Activated T-cell treated with anti-CD3 and anti-CD28 coated beads, Interleukin-2, amount 50 U/mL, for 1 hour (primary cell): ENCODE measurements at regions not wholly inside any gene's neighbourhood (a gene's known extent, or its start where the extent isn't known, plus 50 kb on each side); places are given as distances from the start of the nearest gene placed in this dataset.
"Not testable (repeated sequence)": the region's sequence is repeated elsewhere in the genome, so short reads cannot be mapped to it uniquely, and the experiment has no call there.

ENCODE experiments used
- DNase-seq: peaks from one replicate; pipeline ENCODE4 v3.0.0-alpha.2; 2020

GRCh38 chr9:66771504-66771903 lies 129.0 kb upstream of the ZNF658 start:
- not testable (repeated sequence) for DNase-seq

GRCh38 chr9:66774618-66775017 lies 125.9 kb upstream of the ZNF658 start:
- DNase-seq: not testable (repeated sequence)

- DNase-seq: not testable (repeated sequence)
Measured at GRCh38 chr9:66779944-66780661, 120.4 kb upstream of the ZNF658 start.

GRCh38 chr9:66781240-66781639 lies 119.3 kb upstream of the ZNF658 start:
- DNase-seq: not testable (repeated sequence)

- DNase-seq: not testable (repeated sequence)
Measured at GRCh38 chr9:66782010-66782409, 118.5 kb upstream of the ZNF658 start.

GRCh38 chr9:66785603-66786002 lies 114.9 kb upstream of the ZNF658 start:
- DNase-seq: not testable (repeated sequence)

- DNase-seq: not testable (repeated sequence)
Measured at GRCh38 chr9:66791092-66791750, 109.3 kb upstream of the ZNF658 start.

GRCh38 chr9:66794769-66795168 lies 105.8 kb upstream of the ZNF658 start:
- not testable (repeated sequence) for DNase-seq

GRCh38 chr9:66795723-66796503 lies 104.6 kb upstream of the ZNF658 start:
- not testable (repeated sequence) for DNase-seq

- DNase-seq: not testable (repeated sequence)
Measured at GRCh38 chr9:66797905-66798616, 102.5 kb upstream of the ZNF658 start.

- DNase-seq: not testable (repeated sequence)
Measured at GRCh38 chr9:66803619-66804018, 96.9 kb upstream of the ZNF658 start.

- not testable (repeated sequence) for DNase-seq
Measured at GRCh38 chr9:66810247-66810646, 90.3 kb upstream of the ZNF658 start.

- DNase-seq: not testable (repeated sequence)
Measured at GRCh38 chr9:66812367-66812766, 88.2 kb upstream of the ZNF658 start.

- DNase-seq: not testable (repeated sequence)
Measured at GRCh38 chr9:66812967-66813366, 87.6 kb upstream of the ZNF658 start.

GRCh38 chr9:66814038-66814437 lies 86.5 kb upstream of the ZNF658 start:
- not testable (repeated sequence) for DNase-seq

- not testable (repeated sequence) for DNase-seq
Measured at GRCh38 chr9:66819510-66819909, 81.0 kb upstream of the ZNF658 start.

- not testable (repeated sequence) for DNase-seq
Measured at GRCh38 chr9:66820014-66820660, 80.4 kb upstream of the ZNF658 start.

- not testable (repeated sequence) for DNase-seq
Measured at GRCh38 chr9:66824169-66824568, 76.4 kb upstream of the ZNF658 start.

GRCh38 chr9:66829853-66830252 lies 70.7 kb upstream of the ZNF658 start:
- DNase-seq: not testable (repeated sequence)

GRCh38 chr9:66830777-66831497 lies 69.6 kb upstream of the ZNF658 start:
- not testable (repeated sequence) for DNase-seq

- DNase-seq: not testable (repeated sequence)
Measured at GRCh38 chr9:66832222-66832621, 68.3 kb upstream of the ZNF658 start.
